NCI-H1417 (cell line): ENCODE measurements at regions not wholly inside any gene's neighbourhood (a gene's known extent, or its start where the extent isn't known, plus 50 kb on each side); places are given as distances from the start of the nearest gene placed in this dataset.

ENCODE experiments used
- DNase-seq, 3 experiments: peaks; one replicate each; lab custom pipeline; 2025; lab: John Stamatoyannopoulos, UW

GRCh38 chr3:26521261-26521660, 101.3 kb upstream of the LRRC3B start:
- DNase-seq, result no peak

GRCh38 chr3:26522919-26523318, 99.7 kb upstream of the LRRC3B start:
- no peak for DNase-seq

DNA sequence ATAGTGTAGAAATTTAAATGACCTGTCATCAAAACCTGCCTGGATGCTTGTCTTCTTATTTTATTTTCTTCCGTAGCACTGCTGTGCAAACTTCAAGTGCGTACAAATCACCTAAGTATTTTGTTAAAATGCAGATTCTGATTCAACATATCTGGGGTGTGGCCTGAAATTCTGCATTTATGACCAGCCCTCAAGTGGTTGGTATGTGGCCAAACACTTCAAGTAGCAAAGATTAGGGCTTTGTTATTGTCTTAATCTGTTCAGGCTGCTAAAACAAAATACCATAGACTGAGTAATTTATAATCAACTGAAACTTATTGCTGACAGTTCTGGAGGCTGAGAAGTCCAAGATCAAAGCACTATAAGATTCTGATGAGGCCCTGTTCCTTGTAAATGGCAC, 97.6 kb upstream of the LRRC3B start:
- no peak for DNase-seq

DNA sequence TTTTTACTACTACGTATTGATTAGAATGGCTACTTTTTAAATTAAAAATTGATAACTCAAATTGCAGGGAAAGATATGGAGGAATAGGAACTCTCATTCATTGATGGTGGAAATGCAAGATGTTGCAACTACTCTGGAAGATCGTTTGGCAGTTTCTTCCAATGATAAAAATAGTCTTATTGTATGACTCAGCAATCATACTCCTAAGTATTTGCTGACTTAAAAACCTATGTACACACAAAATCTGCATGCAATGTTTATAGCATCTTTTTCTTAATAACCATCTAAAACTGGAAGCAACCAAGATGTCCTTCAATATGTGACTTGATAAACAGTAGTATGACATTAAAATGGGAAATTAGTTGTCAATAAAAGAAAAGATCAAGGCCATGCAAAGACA, 87.4 kb upstream of the LRRC3B start:
- no peak for DNase-seq

DNA sequence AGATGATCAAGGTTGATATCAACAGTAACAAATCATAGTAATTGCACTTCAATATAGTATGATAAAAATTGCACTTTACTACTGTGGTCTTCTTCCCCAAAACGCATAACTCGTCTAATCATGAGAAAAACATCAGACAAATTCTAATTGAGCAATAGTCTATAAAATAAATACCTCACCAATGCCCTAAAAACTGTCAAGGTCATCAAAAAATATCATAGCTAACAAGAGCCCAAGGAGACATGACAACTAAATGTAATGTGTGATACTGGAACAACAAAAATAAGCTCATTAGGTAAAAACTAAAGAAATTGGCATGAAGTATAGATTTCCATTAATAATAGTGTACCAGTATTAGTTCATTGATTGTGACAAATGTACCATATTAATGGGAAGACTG, 85.6 kb upstream of the LRRC3B start:
- no peak for DNase-seq

GRCh38 chr3:26550413-26550812, 72.2 kb upstream of the LRRC3B start:
- DNase-seq, result no peak

DNA sequence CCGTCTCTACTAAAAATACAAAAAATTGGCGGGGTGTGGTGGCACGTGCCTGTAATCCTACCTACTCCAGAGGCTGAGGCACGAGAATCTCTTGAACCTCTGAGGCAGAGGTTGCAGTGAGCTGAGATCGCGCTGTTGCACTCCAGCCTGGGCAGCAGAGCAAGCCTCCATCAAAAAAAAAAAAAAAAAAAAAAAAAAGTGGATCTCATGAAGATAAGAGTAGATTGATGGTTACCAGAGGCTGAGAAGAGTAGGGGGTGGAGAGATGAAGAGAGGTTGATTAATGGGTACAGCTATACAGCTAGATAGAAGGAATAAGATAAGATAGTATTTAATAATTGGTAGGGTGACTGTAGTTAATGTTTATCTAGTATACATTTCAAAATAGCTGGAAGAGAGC, 65.9 kb upstream of the LRRC3B start:
- no peak for DNase-seq

- no peak for DNase-seq
Measured at GRCh38 chr3:26558257-26558656, 64.3 kb upstream of the LRRC3B start.

- DNase-seq, result no peak
Measured at GRCh38 chr3:26559227-26559626, 63.3 kb upstream of the LRRC3B start.

- no peak for DNase-seq
Measured at GRCh38 chr3:26560081-26560480, 62.5 kb upstream of the LRRC3B start.

DNA sequence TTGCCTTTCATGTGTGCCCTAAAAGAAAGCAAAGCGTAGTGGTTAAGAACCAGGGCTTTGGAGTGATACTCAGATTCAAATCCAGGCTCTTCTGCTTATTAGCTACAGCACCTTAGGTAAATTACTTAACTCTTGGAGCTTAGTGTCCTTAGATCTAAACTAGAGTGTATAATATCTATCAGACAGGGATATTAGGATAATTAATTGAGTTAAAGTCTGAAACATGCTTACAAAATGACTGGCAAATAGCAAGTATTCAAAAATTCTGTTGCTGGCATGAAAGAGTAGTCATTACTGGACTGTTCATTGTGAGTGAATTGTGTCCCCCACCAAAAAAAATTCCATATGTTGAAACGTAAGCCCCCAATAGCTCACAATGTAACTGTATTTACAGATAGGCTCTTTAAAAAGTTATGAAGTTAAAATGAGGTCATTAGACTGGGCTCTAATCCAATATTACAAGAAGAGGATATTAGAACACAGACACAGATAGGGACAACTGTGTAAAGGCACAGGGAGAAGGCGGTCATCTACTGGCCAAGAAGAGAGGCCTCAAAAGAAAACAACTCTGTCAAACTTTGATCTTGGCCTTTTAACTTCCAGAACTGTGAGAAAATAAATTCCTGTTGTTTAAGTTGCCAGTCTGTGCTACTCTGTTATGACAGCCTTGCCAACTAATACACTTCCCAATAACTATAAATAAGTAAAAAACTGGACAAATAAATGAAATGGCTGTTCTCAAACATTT, 60.4 kb upstream of the LRRC3B start:
- no peak for DNase-seq
